ENCODE measurements at regions not wholly inside any gene's neighbourhood (a gene's known extent, or its start where the extent isn't known, plus 50 kb on each side); places are given as distances from the start of the nearest gene placed in this dataset.
"Not testable (repeated sequence)": the region's sequence is repeated elsewhere in the genome, so short reads cannot be mapped to it uniquely, and the experiment has no call there.

- no peak for DNase-seq
Measured at GRCh38 chr12:125841332-125841731, 776.1 kb downstream of the AACS start.

GRCh38 chr12:125852116-125852515 lies 786.9 kb downstream of the AACS start:
- DNase-seq = no peak

DNA sequence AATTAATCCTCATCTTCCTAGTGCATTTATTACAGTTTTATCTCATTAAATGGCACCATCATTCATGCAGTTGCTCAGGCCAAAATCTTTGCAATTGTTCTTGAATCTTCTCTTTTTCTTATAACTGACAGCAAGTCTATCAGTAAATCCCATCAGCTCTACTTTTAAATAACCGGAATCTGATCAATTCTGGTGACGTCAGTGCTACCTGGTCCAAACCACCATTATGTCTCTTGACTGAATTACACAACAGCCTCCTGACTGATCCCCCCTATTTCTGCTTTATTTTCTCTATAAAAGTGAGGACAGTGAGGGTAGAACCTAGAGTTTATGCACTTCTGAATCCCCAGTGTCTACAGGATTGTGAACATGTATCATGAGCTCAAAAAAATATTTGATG lies 787.4 kb downstream of the AACS start:
- DNase-seq = no peak

DNA sequence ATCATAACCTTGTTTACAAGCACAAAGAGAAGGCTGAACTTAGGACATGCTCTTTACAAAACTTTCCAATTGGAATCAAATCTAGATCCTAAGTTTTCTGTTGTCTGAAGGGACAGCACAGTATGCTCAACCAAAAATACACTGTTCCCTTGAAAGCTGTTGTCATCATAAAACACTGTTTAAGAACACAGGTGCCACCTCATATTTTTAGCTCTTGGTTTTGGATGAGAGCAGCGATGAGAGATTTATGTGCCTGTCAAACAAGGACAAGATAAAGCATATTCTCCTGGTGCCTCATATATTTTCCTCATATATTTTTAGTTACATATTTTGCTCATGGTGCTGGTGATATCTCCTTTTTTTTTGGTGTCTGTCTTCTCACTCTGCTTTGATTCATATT lies 788.4 kb downstream of the AACS start:
- DNase-seq = no peak

DNA sequence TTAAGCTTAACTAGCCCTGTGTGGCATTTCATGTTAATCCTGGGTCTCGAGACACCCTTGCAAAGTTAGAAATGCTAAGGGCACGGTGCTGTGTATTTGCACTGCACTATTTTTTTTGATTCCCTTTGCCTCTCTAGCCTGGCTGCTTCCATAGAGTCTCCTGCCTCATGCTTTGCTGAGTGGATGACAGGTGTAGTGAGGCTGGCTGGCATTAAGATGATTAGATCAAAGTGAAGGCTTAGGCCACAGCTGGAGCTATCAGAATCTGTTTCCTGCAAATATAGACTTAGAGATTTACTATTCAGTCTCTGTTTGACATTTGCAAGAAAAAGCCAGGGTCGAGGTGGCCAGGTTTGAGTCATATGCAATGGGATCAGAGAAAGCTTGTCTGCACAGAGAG lies 791.1 kb downstream of the AACS start:
- DNase-seq = no peak

GRCh38 chr12:125856896-125857295 lies 791.7 kb downstream of the AACS start:
- DNase-seq = no peak

- no peak for DNase-seq
Measured at GRCh38 chr12:125860672-125861288, 795.5 kb downstream of the AACS start.

- DNase-seq = no peak
Measured at GRCh38 chr12:125861299-125862281, 796.4 kb downstream of the AACS start.

DNA sequence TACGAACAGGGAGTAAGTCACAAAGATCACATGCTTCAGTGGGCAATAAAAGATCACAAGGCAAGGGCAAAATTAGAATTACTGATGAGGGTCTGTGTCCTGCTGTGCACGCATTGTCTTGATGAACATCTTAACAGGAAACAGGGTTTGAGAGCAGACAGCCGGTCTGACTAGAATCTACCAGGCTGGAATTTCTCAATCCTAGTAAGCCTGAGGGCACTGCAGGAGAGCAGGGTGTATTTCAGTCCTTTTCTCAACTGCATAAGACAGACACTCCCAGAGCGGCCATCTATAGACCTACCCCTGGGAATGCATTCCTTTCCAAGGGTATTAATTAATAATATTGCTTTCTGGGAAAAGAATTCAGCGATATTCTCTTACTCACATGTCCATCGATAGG lies 800.0 kb downstream of the AACS start:
- DNase-seq = not testable (repeated sequence)

- no peak for DNase-seq
Measured at GRCh38 chr12:125871811-125872594, 806.8 kb downstream of the AACS start.

- DNase-seq = no peak
Measured at GRCh38 chr12:125873016-125873415, 807.8 kb downstream of the AACS start.

DNA sequence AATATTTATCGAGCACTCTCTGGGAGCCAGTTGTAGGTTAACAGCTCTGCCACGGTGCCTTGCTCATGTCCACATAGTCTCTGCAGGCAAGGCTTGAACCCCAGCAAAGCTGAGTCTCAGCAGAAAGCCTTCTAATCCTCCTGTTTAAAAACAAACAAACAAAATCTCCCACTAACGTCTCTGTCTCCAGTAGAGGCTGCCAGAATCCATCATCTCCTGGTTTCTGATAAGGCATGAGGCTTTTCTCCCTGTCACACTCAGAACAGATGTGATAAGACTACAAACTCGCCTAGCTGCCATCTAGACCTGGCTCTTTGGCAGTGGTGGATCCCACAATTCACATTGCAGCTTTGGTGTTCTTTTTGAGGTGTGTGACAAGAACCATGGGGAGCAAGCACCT lies 813.2 kb downstream of the AACS start:
- no peak for DNase-seq

DNA sequence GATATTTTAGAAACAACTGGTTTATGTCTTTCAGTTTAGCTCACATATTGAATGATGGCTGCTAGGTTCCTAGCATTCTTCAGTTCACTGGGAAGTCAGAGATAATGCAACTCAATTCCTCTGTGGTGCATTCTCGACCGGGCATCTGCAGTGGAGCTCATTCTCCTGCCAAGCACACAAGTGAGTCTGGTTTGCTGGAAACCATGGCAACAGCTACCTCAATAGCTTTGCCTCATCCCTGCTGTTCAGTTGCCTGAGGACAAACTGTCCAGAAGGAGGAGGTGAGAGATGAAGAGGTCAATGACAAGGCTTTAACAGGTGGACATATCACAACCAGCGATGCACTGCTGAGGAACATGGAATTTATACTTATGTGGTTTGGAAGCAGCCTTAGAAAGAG lies 816.9 kb downstream of the AACS start:
- no peak for DNase-seq

GRCh38 chr12:125888921-125889320 lies 823.7 kb downstream of the AACS start:
- no peak for DNase-seq

DNA sequence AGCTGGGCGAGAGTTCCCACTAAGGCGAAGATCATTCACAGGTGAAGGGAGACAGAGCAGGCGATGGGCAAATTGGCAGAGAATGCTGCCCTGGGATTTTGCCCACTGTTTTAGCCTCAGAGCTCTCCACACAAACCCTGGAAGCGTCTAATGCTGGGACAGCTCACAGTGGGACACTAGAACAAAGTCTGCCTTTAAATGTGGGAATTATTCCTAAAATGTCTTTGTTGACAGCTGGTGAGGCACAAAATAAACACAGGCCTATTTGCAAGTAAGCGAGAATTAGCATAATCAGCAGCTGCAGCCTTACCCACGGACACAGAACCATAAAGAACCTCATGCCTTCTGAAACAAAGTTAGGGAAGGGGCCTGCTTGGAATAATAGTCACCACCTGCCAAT lies 824.5 kb downstream of the AACS start:
- no peak for DNase-seq

DNA sequence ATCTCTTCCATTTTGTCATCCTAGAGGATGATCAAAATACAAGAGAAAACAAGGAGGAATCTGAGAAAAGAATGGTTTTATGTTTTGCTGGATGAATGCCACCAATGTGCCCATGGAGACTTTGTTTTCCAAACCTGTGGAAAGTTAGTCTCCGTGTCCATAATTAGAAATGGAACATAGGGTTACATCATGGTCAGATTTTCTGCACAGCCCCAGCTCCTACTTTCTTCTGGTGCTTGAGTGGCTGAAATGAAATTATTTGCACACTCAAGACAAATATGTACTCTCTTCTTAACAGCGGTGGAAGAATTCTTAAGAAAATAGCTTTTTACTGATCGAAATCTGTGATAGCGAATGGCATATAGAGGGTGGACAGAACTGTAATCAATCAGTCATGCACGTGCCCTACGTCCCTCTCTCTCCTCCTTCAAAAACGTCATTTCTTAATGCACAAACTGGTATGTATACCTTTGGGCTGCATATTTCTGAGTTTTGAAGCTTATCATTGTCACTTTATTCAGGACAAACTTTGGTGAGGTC lies 825.2 kb downstream of the AACS start:
- DNase-seq = no peak

- no peak for DNase-seq
Measured at GRCh38 chr12:125890971-125891370, 825.7 kb downstream of the AACS start.

- no peak for DNase-seq
Measured at GRCh38 chr12:125892276-125892675, 827.0 kb downstream of the AACS start.

GRCh38 chr12:125902991-125903390 lies 837.8 kb downstream of the AACS start:
- no peak for DNase-seq

GRCh38 chr12:125907351-125907750 lies 842.1 kb downstream of the AACS start:
- no peak for DNase-seq

DNA sequence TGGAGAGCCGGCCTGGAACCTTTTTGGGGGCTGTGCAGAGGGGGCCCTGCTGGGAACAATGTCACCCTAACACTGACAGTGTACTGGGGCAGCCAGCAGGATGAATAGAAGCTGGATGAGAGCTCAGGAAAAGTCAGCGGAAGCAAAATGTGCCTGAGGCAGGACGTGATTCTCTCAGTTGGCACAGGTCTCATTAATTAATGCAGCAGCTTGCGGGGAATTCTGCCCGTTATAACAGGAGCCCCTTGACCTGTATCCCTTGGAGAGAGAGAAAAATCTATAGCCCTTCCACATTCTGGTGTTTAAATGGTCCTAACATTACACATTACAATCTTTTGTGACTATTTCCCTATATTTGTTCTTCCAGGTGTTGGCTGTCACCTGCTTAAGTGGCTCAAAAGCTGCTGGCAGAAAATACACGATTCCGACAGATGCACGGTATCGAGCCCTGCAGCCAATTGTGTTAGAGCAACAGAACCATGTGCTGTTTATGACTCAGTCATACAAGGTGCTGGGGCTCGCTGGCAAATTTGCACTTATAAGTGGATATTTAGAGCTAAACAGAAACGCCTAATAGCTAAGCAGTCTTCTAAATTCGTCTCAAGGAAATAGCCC lies 854.7 kb downstream of the AACS start:
- DNase-seq = peak; percentile 33

- no peak for DNase-seq
Measured at GRCh38 chr12:125922330-125922729, 857.1 kb downstream of the AACS start.

GRCh38 chr12:125936502-125936901 lies 871.3 kb downstream of the AACS start:
- DNase-seq = no peak
